ENCODE measurements at regions not wholly inside any gene's neighbourhood (a gene's known extent, or its start where the extent isn't known, plus 50 kb on each side); places are given as distances from the start of the nearest gene placed in this dataset.
"Not testable (repeated sequence)": the region's sequence is repeated elsewhere in the genome, so short reads cannot be mapped to it uniquely, and the experiment has no call there.

- not testable (repeated sequence) for DNase-seq
Observed at GRCh38 chr15:20473465-20473864, 68.1 kb downstream of the GOLGA6L6 start.

GRCh38 chr15:20472983-20473382, 68.6 kb downstream of the GOLGA6L6 start:
- not testable (repeated sequence) for DNase-seq

DNA sequence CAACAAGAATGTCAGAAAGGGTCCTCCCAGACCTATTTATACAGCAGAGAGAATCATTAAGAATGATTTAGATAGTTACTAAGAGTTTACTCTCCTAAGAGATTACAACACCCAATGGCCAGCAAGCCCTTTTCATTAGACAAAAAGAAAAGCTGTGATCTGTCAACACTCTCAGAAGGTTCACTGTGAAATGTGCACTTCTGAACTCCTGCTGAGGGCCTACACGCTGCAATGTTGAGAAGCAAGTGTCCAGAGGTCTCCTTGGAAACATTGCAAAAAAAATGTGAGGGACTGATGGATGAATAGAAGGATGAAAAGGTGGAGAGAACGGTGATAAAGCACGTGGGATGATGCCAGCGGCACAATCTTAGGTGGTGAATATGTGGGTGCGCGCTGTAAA, 70.8 kb downstream of the GOLGA6L6 start:
- not testable (repeated sequence) for DNase-seq

DNA sequence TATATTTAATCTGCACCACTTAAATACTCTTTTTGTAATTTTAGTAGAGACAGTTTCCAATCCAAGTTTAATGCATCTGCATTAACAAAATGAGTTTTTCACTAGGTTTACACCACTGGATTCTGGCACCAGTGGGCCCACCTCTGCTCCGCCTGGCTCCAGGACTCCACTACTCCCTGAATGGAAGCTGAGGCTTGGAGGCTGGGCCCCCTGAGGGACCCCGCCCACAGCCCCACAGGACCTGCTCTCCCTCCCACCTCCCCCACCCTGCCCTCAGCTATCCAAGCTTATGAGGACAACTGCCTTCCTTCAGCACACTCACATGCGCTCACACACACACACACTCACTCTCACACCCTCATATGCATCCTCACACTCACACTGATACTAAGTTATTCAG, 100.5 kb downstream of the GOLGA6L6 start:
- not testable (repeated sequence) for DNase-seq

GRCh38 chr15:20440390-20440789, 101.2 kb downstream of the GOLGA6L6 start:
- not testable (repeated sequence) for DNase-seq

- DNase-seq, result not testable (repeated sequence)
Observed at GRCh38 chr15:20439111-20439510, 102.5 kb downstream of the GOLGA6L6 start.

DNA sequence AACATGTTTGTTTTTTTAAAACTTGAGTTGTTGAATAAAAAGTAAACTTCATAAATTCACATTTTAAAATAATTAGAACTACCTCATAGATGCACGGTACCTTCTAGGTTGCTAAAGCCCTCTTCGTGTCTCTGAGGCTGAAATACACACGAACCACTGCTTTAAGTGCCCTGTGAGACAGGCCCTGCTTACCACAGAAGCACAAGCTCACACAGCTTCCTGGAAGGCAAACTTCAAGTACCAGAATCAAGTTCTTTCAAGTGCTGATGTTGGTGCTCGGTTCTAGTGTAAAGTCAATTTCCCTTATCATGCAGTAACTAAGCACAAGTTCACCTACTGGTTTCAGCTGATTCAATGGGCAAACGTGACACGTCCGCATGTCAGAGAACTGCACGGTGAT, 103.3 kb downstream of the GOLGA6L6 start:
- not testable (repeated sequence) for DNase-seq

DNA sequence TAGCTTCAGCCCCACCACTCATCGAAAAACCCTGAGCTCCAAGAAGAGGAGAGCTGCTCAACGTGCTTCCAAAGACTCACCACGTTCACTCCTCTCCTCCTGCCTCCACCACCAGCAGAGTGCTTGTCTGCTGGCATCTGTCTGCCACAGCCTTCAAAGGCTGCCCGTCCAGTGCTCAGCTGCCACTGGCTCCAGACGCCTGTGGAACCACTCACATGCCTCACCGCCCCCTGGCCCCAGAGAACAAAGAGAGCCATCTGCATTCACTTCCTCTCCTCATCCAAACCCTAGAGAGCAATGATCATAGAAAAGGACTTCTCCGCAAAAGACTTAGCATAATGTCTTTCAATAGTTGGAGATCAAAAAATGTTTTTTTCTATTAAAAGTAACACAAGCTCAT, 108.1 kb downstream of the GOLGA6L6 start:
- DNase-seq, result not testable (repeated sequence)

GRCh38 chr15:20430495-20430894, 111.1 kb downstream of the GOLGA6L6 start:
- DNase-seq, result not testable (repeated sequence)

- DNase-seq, result not testable (repeated sequence)
Observed at GRCh38 chr15:20420710-20421109, 120.9 kb downstream of the GOLGA6L6 start.

- not testable (repeated sequence) for DNase-seq
Observed at GRCh38 chr15:20416618-20417017, 125.0 kb downstream of the GOLGA6L6 start.

GRCh38 chr15:20409667-20410198, 131.9 kb downstream of the GOLGA6L6 start:
- not testable (repeated sequence) for DNase-seq

- no peak for DNase-seq
Observed at GRCh38 chr15:20409247-20409646, 132.4 kb downstream of the GOLGA6L6 start.

DNA sequence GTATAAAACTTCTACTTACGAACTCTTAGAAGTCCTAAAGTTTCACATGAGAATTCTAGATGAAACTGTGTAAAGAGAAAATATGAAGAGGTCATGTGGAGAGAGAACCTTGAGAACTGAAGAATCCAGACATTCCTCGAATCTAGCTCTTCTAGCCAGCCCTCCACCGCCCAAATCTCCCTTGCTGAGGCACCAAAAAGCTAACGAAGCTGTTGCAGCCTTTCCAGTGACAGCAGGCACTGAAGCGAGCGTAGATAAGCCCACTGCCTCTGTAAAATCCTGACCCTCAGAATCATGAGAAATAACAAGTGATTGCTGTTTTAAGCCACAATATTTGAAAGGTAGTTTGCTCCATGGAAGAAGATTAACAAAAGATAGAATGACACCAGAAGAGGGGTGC, 134.0 kb downstream of the GOLGA6L6 start:
- no peak for DNase-seq

DNA sequence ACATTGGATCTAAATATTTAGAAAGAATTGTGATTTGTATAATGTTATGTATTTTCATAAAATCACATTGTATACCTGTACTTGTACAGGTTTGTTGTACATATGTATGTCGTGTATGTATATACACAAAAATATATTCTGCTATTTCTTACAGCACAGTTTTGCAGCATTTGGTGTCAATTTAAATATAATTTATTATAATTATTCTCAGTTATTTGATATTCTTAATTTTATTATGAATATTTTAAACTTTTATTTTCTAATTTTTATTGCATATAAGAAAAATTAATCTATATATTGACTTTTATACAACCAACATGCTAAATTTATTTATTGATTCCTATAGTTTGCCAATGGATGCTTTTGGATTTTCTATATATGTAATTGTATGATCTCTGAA, 137.0 kb downstream of the GOLGA6L6 start:
- DNase-seq, result not testable (repeated sequence)

DNA sequence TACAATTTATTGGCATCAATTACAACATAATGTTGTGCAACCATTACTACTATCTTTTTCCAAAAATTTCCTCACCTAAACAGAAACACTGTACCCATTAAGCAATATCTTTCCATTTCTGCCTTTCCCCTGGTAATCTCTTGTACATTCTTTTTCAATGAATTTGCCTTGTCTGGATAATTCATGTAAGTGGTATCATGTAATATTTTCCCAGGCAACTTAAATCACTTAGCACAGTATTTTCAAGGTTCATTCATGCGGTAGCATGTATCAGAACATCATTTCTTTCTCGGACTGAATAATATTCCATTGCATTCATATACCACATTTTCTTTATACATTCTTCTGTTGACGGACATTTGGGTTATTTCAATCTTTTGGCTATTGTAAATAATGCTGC, 139.0 kb downstream of the GOLGA6L6 start:
- DNase-seq, result not testable (repeated sequence)

DNA sequence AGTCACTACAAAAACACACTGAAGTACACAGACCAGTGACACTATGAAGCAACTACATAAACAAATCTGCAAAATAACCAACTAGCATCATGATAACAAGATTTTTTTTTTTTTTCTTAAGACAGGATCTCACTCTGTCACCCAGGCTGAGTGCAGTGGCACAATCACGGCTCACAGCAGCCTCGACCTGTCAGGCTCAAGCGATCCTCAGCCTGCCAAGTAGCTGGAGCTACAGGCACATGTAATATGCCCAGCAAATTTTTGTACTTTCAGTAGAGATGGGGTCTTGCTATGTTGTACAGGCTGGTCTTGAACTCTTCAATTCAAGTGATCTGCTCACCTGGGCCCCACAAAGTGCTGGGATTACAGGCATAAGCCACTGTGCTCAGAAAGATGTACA, 140.5 kb downstream of the GOLGA6L6 start:
- DNase-seq, result not testable (repeated sequence)

GRCh38 chr15:20398680-20399079, 142.9 kb downstream of the GOLGA6L6 start:
- DNase-seq, result not testable (repeated sequence)

- DNase-seq, result not testable (repeated sequence)
Observed at GRCh38 chr15:20388161-20388560, 153.4 kb downstream of the GOLGA6L6 start.

- no peak for DNase-seq
Observed at GRCh38 chr15:20386198-20386597, 155.4 kb downstream of the GOLGA6L6 start.

- DNase-seq, result not testable (repeated sequence)
Observed at GRCh38 chr15:20380199-20380598, 161.4 kb downstream of the GOLGA6L6 start.

DNA sequence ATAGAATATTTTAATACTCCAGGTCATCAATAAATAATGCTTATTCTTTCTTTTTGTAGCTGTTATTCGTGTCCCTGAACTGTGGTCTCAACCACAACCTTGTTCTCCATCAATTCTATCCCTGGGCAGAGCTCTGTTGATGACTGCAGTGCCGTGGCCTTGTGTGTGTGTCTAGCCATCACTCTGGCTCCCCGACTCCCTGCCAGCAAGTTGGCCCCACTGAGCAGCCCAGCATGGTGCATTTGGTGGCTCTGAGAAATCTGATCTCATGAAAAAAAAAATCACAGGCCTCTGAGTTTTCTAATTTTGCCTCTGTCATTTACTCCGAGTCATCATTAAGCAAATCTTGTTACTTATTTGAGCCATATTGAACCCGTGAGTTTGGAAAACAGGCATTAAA, 164.7 kb downstream of the GOLGA6L6 start:
- DNase-seq, result no peak

DNA sequence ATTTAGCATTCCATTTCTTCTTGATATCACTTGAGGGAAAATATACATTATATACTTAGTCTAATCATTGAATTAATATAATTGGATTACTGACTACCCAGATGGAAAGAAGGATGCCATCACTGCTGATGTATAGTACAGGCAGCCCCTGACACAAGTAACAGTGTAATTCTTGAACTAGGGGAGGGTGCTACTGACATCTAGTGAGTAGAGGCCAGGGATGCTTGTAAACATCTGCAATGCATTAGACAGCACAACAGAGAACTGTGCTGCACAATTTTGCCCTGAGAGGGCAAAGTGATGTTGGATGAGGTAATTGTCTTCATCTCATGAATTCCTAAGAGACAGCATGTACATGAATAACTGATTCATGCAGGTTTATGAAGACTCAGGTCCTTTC, 169.2 kb downstream of the GOLGA6L6 start:
- DNase-seq, result not testable (repeated sequence)

- no peak for DNase-seq
Observed at GRCh38 chr15:20369500-20369899, 172.1 kb downstream of the GOLGA6L6 start.

DNA sequence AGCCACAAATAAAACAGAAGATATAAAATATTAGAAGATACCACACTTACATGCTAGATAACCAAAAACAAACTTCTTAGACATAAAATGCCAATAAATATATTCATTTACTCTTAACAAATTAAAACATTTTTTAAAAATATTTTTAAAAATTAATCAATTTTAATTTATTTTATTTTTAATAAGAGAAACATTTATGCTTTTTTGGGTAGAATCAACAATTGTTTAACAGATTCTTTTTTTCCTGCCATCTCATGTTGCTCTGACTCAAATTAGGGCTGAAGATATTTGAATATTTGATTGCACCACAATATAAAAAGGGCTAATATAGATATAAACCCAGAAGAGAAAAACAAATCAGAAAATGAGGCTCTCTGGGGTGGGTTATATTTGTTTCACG, 172.6 kb downstream of the GOLGA6L6 start:
- no peak for DNase-seq

Data from activated CD4-positive, alpha-beta T cell treated with anti-CD3 and anti-CD28 coated beads for 1 hour (primary cell).